GM12865 (cell line): ENCODE measurements at regions not wholly inside any gene's neighbourhood (a gene's known extent, or its start where the extent isn't known, plus 50 kb on each side); places are given as distances from the start of the nearest gene placed in this dataset.

Experiments used
- DNase-seq: peaks from one replicate; pipeline ENCODE4 v3.0.0; 2010; ENCODE audit warnings: low read depth
- H3K4me3 ChIP-seq: 2 replicates; pipeline ENCODE4 v1.5.1; 2011; ENCODE audit warnings: mild to moderate bottlenecking, low read depth, low read length, control low read depth
- CTCF ChIP-seq: IDR thresholded peaks from 2 replicates; pipeline ENCODE4 v1.5.1; 2011; ENCODE audit warnings: low read length, control low read depth, low read depth, inconsistent platforms; ENCODE audit not compliant: insufficient read depth; ENCODE audit errors: missing control alignments

GRCh38 chr5:93184041-93184440, 397.0 kb downstream of the NR2F1-AS1 start:
- no peak overlapping the region for H3K4me3 ChIP-seq
- no peak for DNase-seq
- no peak for TF ChIP-seq CTCF

DNA sequence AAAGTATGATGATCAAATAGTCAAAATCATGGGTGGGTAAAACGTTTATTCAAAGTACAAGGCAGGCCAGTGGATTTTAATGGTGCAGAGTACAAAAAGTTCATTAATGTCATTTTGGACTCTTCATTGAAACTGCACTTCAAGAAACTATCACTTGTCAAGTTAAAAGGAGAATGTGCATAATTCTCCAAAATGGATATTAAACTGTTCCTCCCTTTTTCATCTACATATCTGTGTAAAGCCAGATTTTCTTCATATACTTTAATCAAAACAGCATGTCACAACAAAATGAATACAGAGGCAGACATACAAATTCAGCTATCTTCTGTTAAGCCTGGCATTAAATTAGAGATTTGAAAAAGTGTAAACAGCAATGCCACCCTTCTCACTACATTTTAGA, 401.6 kb downstream of the NR2F1-AS1 start:
- DNase-seq, result no peak
- TF ChIP-seq CTCF, result no peak
- no peak overlapping the region for H3K4me3 ChIP-seq

GRCh38 chr5:93174930-93175329, 406.1 kb downstream of the NR2F1-AS1 start:
- H3K4me3 ChIP-seq, result no peak overlapping the region
- TF ChIP-seq CTCF, result no peak
- no peak for DNase-seq

DNA sequence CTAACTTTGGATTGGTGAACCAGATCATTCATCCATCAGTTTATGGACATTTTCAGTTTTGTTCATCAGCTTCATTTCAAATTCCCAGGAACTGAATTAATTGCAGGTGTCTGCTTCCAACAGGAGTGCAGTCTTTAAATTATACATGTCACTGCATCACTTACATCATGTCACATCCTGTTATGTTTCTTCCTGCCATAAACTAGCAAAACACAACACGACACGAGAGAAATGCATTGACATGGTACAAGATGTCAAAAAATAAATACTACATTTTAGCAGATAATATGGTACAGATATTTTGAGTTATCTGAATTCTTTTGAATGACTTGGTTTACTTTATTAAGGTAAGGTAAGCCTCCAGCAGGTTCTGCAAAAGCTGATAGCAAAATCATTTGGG, 415.5 kb downstream of the NR2F1-AS1 start:
- TF ChIP-seq CTCF, result no peak
- no peak overlapping the region for H3K4me3 ChIP-seq
- DNase-seq, result no peak

- no peak for DNase-seq
Measured at GRCh38 chr5:93164690-93165089, 416.3 kb downstream of the NR2F1-AS1 start.

DNA sequence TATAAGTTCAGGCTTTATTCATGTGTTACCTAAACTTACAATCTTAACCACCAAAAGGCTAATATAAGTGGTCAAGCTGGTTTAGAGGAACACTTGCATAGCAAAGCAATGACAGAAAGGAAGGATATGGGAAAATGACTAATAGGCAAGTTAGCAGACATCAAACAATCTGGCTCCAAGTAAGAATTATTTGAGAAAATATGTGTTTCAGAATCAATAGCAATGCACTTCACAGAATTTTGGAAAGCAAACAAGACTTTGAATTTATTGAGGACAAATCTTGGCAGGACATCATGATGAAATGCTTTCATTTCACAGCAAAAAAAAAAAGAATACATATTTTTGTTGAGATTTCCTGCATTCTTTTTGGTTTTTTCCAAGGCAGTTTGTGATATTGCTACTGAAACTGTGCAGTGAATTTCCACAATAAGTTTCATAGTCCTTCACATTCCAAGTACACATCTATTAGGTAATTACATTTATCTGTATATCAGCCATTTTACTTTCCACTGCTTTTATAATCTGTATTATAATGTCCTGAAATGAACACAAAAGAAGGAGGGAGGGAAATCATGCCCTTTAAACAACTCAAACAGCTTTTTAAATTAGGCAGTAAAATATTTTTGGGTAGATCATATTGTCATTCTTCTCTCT, 417.9 kb downstream of the NR2F1-AS1 start:
- no peak overlapping the region for H3K4me3 ChIP-seq
- no peak for DNase-seq
- no peak for TF ChIP-seq CTCF

More at GRCh38 chr5:93164690-93165089, 416.3 kb downstream of the NR2F1-AS1 start:
- no peak overlapping the region for H3K4me3 ChIP-seq
- no peak for TF ChIP-seq CTCF

- DNase-seq, result no peak
- TF ChIP-seq CTCF, result no peak
- H3K4me3 ChIP-seq, result no peak overlapping the region
Measured at GRCh38 chr5:93161661-93162654, 419.1 kb downstream of the NR2F1-AS1 start.
